GM23338 (cell line): ENCODE measurements at regions not wholly inside any gene's neighbourhood (a gene's known extent, or its start where the extent isn't known, plus 50 kb on each side); places are given as distances from the start of the nearest gene placed in this dataset.

ENCODE experiments used
- CREB1 ChIP-seq: fragments of 250-450 bp; sonication (Bioruptor Pico); IDR thresholded peaks from 2 replicates; pipeline ENCODE4 v1.5.0; 2020; ENCODE audit warnings: low read depth, mild to moderate bottlenecking, moderate library complexity
- CTCF ChIP-seq, 2 experiments: fragments of 200-600 bp in 1 of 2; sonication (generic) in 1 of 2; conservative IDR thresholded peaks; 2 replicates each; pipeline versions ENCODE4 v1.5.1 to v1.6.1; 2016 to 2017; ENCODE audit warnings: antibody characterized with exemption in 2 of 2, low read depth in 2 of 2, mild to moderate bottlenecking in 2 of 2, moderate library complexity in 1 of 2
- ETS1 ChIP-seq: IDR thresholded peaks from 2 replicates; pipeline ENCODE4 v1.6.1; 2016; ENCODE audit warnings: antibody characterized with exemption
- EZH2 ChIP-seq: fragments of 200-600 bp; sonication (generic); IDR thresholded peaks from one replicate; pipeline ENCODE4 v1.8.0; 2017; ENCODE audit warnings: antibody characterized with exemption, mild to moderate bottlenecking, low read depth; ENCODE audit not compliant: unreplicated experiment
- EZH2phosphoT487 ChIP-seq: fragments of 200-600 bp; sonication (generic); IDR thresholded peaks from one replicate; pipeline ENCODE4 v1.8.1; 2018; ENCODE audit warnings: antibody characterized with exemption; ENCODE audit not compliant: unreplicated experiment
- JUNB ChIP-seq: IDR thresholded peaks from one replicate; pipeline ENCODE4 v1.6.1; 2016; ENCODE audit warnings: antibody characterized with exemption; ENCODE audit not compliant: unreplicated experiment
- NANOG ChIP-seq: IDR thresholded peaks from 2 replicates; pipeline ENCODE4 v1.6.1; 2016; ENCODE audit warnings: antibody characterized with exemption, borderline replicate concordance
- POLR2AphosphoS5 ChIP-seq: IDR thresholded peaks from 2 replicates; pipeline ENCODE4 v1.6.1; 2016; ENCODE audit warnings: antibody characterized with exemption, low read depth
- REST ChIP-seq: IDR thresholded peaks from one replicate; pipeline ENCODE4 v1.6.1; 2018; ENCODE audit warnings: antibody characterized with exemption; ENCODE audit not compliant: unreplicated experiment
- STAT1 ChIP-seq: IDR thresholded peaks from one replicate; pipeline ENCODE4 v1.6.1; 2016; ENCODE audit warnings: antibody characterized with exemption; ENCODE audit not compliant: unreplicated experiment
- ZNF114 ChIP-seq: fragments of 250-450 bp; sonication (Bioruptor Pico); IDR thresholded peaks from 2 replicates; pipeline ENCODE4 v1.5.0; 2020; ENCODE audit warnings: mild to moderate bottlenecking, moderate library complexity
- ZNF331 ChIP-seq: fragments of 250-450 bp; sonication (Bioruptor Pico); IDR thresholded peaks from 2 replicates; pipeline ENCODE4 v1.5.0; 2020; ENCODE audit warnings: low read depth, mild to moderate bottlenecking, moderate library complexity

GRCh38 chr12:63040526-63041220 lies 105.7 kb upstream of the PPM1H start:
- TF ChIP-seq CTCF (conservative IDR thresholded peaks at IDR 0.05; ENCODE audit: low read depth in 2 of 2): no peak
- no peak for TF ChIP-seq POLR2AphosphoS5
- TF ChIP-seq EZH2: no peak
- TF ChIP-seq REST: no peak
- TF ChIP-seq EZH2phosphoT487: no peak
- no peak for TF ChIP-seq ZNF331 (CRISPR knock-in tag)
- no peak for TF ChIP-seq ZNF114 (CRISPR knock-in tag)
- TF ChIP-seq ETS1: no peak
- no peak for TF ChIP-seq CREB1 (CRISPR knock-in tag)
- TF ChIP-seq NANOG: no peak
- no peak for TF ChIP-seq JUNB
- TF ChIP-seq STAT1: no peak
